Chondrocyte (in vitro differentiated cells): ENCODE measurements at regions not wholly inside any gene's neighbourhood (a gene's known extent, or its start where the extent isn't known, plus 50 kb on each side); places are given as distances from the start of the nearest gene placed in this dataset.

ENCODE experiments used
- DNase-seq: peaks from one replicate; pipeline ENCODE4 v3.0.0; 2021; ENCODE audit warnings: mixed read lengths, low spot score
- H3K27ac Mint-ChIP-seq: one replicate; pipeline ENCODE4 v1.8.0; 2021; ENCODE audit warnings: mild to moderate bottlenecking, moderate library complexity, mixed read lengths; ENCODE audit not compliant: unreplicated experiment
- H3K27me3 Mint-ChIP-seq: 2 replicates; pipeline ENCODE4 v1.8.0; 2021; ENCODE audit warnings: low read depth, mixed read lengths
- H3K36me3 Mint-ChIP-seq: 2 replicates; pipeline ENCODE4 v1.8.0; 2021; ENCODE audit warnings: low read depth, mixed read lengths
- H3K4me1 Mint-ChIP-seq: 2 replicates; pipeline ENCODE4 v1.8.0; 2021; ENCODE audit warnings: low read depth, mild to moderate bottlenecking, mixed read lengths
- H3K4me3 Mint-ChIP-seq: one replicate; pipeline ENCODE4 v1.8.0; 2021; ENCODE audit warnings: mild to moderate bottlenecking, moderate library complexity, mixed read lengths; ENCODE audit not compliant: unreplicated experiment
- H3K9me3 Mint-ChIP-seq: 2 replicates; pipeline ENCODE4 v1.8.0; 2021; ENCODE audit warnings: low read depth, mixed read lengths
- CTCF ChIP-seq: fragments of 200-600 bp; sonication (generic); IDR thresholded peaks from 2 replicates; pipeline ENCODE4 v1.5.0; 2021; ENCODE audit warnings: antibody characterized with exemption, mild to moderate bottlenecking, moderate library complexity

- H3K27me3 Mint-ChIP-seq: no peaks in the 10 kb centered on the region
- H3K4me3 Mint-ChIP-seq: no peak overlapping the region
- H3K4me1 Mint-ChIP-seq: no peaks in the 10 kb centered on the region
- DNase-seq: no peak
- no peak for TF ChIP-seq CTCF
- peaks cover 8% of the 10 kb centered on the region for H3K9me3 Mint-ChIP-seq
- H3K36me3 Mint-ChIP-seq: no peaks in the 10 kb centered on the region
- H3K27ac Mint-ChIP-seq: no peak overlapping the region
These were observed 881.4 kb downstream of the UQCRFS1 start for GRCh38 chr19:28331596-28331995.

- Mint-ChIP-seq H3K4me1 (no peaks in the 10 kb centered on the region), H3K36me3 (no peaks in the 10 kb centered on the region), H3K4me3 (no peak overlapping the region), H3K27me3 (peaks cover 6% of the 10 kb centered on the region), H3K27ac (no peak overlapping the region), H3K9me3 (peaks cover 8% of the 10 kb centered on the region)
- DNase-seq: no peak
- TF ChIP-seq CTCF: no peak
These were observed 882.1 kb downstream of the UQCRFS1 start for GRCh38 chr19:28330831-28331230.

GRCh38 chr19:28329429-28329828 lies 883.5 kb downstream of the UQCRFS1 start:
- Mint-ChIP-seq H3K9me3 (peaks cover 8% of the 10 kb centered on the region), H3K27ac (no peak overlapping the region), H3K36me3 (no peaks in the 10 kb centered on the region), H3K4me1 (peaks cover 3% of the 10 kb centered on the region), H3K4me3 (no peak overlapping the region), H3K27me3 (peaks cover 10% of the 10 kb centered on the region)
- TF ChIP-seq CTCF: no peak
- no peak for DNase-seq

DNA sequence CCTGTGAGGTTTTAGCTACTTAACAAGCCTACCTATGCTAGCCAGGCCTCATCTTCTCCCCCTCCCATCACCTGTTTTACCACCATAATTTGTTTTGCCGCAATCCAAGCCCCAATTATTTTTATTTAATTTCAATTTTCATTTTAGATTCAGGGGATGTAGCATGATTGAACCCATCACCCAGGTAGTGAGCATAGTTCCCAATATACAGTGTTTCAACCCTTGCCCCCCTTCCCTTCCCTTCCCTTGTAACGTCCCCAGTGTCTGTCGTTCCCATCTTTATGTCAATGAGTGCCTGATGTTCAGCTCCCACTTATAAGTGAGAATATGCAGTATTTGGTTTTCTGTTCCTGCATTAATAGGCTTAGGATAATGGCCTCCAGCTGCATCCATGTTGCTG lies 885.0 kb downstream of the UQCRFS1 start:
- no peak for DNase-seq
- Mint-ChIP-seq H3K4me3 (no peak overlapping the region), H3K27me3 (peaks cover 10% of the 10 kb centered on the region), H3K36me3 (no peaks in the 10 kb centered on the region), H3K4me1 (peaks cover 3% of the 10 kb centered on the region), H3K27ac (no peak overlapping the region), H3K9me3 (peaks cover 8% of the 10 kb centered on the region)
- TF ChIP-seq CTCF: no peak

DNA sequence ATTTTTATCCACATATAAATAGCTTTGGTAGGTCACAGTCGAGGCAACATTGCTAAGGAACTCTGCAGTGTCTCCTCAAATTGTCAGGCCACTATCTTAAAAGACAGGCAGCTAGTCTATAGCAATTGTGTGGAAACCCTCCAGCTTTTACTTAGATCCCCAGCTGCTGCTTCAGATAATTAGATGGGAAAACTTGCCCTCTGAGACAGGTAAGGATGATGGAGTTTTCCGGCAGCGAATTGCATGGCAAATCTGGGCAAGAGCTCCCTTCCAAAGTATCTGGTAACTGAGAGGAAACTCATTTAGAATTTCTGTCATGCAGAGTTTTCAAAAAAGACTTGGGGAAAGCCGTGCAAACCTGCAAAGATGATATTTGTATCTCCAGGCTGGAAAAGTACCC lies 886.2 kb downstream of the UQCRFS1 start:
- Mint-ChIP-seq H3K36me3 (no peaks in the 10 kb centered on the region), H3K27me3 (peaks cover 10% of the 10 kb centered on the region)

More for the DNA sequence above, 886.2 kb downstream of the UQCRFS1 start:
- Mint-ChIP-seq H3K27ac (no peak overlapping the region), H3K9me3 (peaks cover 8% of the 10 kb centered on the region), H3K4me1 (peaks cover 13% of the 10 kb centered on the region), H3K4me3 (no peak overlapping the region)
- DNase-seq: no peak
- TF ChIP-seq CTCF: no peak
